ENCODE measurements at regions not wholly inside any gene's neighbourhood (a gene's known extent, or its start where the extent isn't known, plus 50 kb on each side); places are given as distances from the start of the nearest gene placed in this dataset.

GRCh38 chr5:135691044-135691443 is 112.3 kb upstream of the CXCL14 start:
- no peak for DNase-seq (ENCODE audit: low spot score)
- no peak for TF ChIP-seq MAX (IDR thresholded peaks at IDR 0.05)
- no peak for TF ChIP-seq RAD21 (IDR thresholded peaks at IDR 0.05)
- TF ChIP-seq ATF3 (IDR thresholded peaks at IDR 0.05), result no peak
- TF ChIP-seq ZBTB33 (IDR thresholded peaks at IDR 0.05), result no peak
- no peak for TF ChIP-seq FOXA2 (IDR thresholded peaks at IDR 0.05)
- no peak for TF ChIP-seq HNF4G (IDR thresholded peaks at IDR 0.05)
- Histone ChIP-seq H3K4me3 (ENCODE audit: low read depth in 1 of 3, low read length in 3 of 3) (no peak overlapping the region), H3K9ac (ENCODE audit: low read depth in 1 of 2, low read length in 2 of 2) (no peak overlapping the region), H3K4me1 (ENCODE audit: control insufficient read depth in 4 of 4, insufficient read depth in 4 of 4, low read length in 3 of 4) (no peaks in the 10 kb centered on the region), H3K27me3 (ENCODE audit: control insufficient read depth in 4 of 4, insufficient read depth in 4 of 4, low read length in 3 of 4) (peaks cover 0 to 3% (median 0%) of the 10 kb centered on the region in 4 donors), H3K9me3 (ENCODE audit: control insufficient read depth in 4 of 4, low read length in 3 of 4) (no peaks in the 10 kb centered on the region), H3K36me3 (ENCODE audit: control insufficient read depth in 4 of 4, insufficient read depth in 3 of 4, low read depth in 1 of 4, low read length in 3 of 4) (no peaks in the 10 kb centered on the region), H3K27ac (ENCODE audit: low read depth in 1 of 2, low read length in 2 of 2) (no peak overlapping the region)
- WGBS, result 74% methylated on average over 6 of the region's 6 CpGs

- peaks cover 0 to 3% (median 0%) of the 10 kb centered on the region in 4 donors for H3K27me3 ChIP-seq (ENCODE audit: control insufficient read depth in 4 of 4, insufficient read depth in 4 of 4, low read length in 3 of 4)
- DNase-seq (ENCODE audit: low spot score), result no peak
- H3K9ac ChIP-seq (ENCODE audit: low read depth in 1 of 2, low read length in 2 of 2), result no peak overlapping the region
- TF ChIP-seq YY1 (IDR thresholded peaks at IDR 0.05), result no peak
- H3K36me3 ChIP-seq (ENCODE audit: control insufficient read depth in 4 of 4, insufficient read depth in 3 of 4, low read depth in 1 of 4, low read length in 3 of 4), result no peaks in the 10 kb centered on the region
- no peaks in the 10 kb centered on the region for H3K9me3 ChIP-seq (ENCODE audit: control insufficient read depth in 4 of 4, low read length in 3 of 4)
- H3K4me1 ChIP-seq (ENCODE audit: control insufficient read depth in 4 of 4, insufficient read depth in 4 of 4, low read length in 3 of 4), result no peaks in the 10 kb centered on the region
- H3K27ac ChIP-seq (ENCODE audit: low read depth in 1 of 2, low read length in 2 of 2), result no peak overlapping the region
- WGBS, result 92% methylated on average over 2 of the region's 2 CpGs
- no peak overlapping the region for H3K4me3 ChIP-seq (ENCODE audit: low read depth in 1 of 3, low read length in 3 of 3)
These were observed 111.7 kb upstream of the CXCL14 start for GRCh38 chr5:135690466-135690865.

- no peak for DNase-seq (ENCODE audit: low spot score)
These were observed 110.7 kb upstream of the CXCL14 start for GRCh38 chr5:135689506-135689905.

More at GRCh38 chr5:135689506-135689905, 110.7 kb upstream of the CXCL14 start:
- Histone ChIP-seq H3K4me1 (ENCODE audit: control insufficient read depth in 4 of 4, insufficient read depth in 4 of 4, low read length in 3 of 4) (no peaks in the 10 kb centered on the region), H3K9me3 (ENCODE audit: control insufficient read depth in 4 of 4, low read length in 3 of 4) (no peaks in the 10 kb centered on the region), H3K27ac (ENCODE audit: low read depth in 1 of 2, low read length in 2 of 2) (no peak overlapping the region), H3K4me3 (ENCODE audit: low read depth in 1 of 3, low read length in 3 of 3) (no peak overlapping the region), H3K9ac (ENCODE audit: low read depth in 1 of 2, low read length in 2 of 2) (no peak overlapping the region), H3K27me3 (ENCODE audit: control insufficient read depth in 4 of 4, insufficient read depth in 4 of 4, low read length in 3 of 4) (peaks cover 0 to 3% (median 0%) of the 10 kb centered on the region in 4 donors), H3K36me3 (ENCODE audit: control insufficient read depth in 4 of 4, insufficient read depth in 3 of 4, low read depth in 1 of 4, low read length in 3 of 4) (no peaks in the 10 kb centered on the region)
- no peak for TF ChIP-seq SP1 (IDR thresholded peaks at IDR 0.05)
- no peak for TF ChIP-seq FOXA2 (IDR thresholded peaks at IDR 0.05)
- no peak for TF ChIP-seq JUND (IDR thresholded peaks at IDR 0.05)
- no peak for TF ChIP-seq REST (IDR thresholded peaks at IDR 0.05)
- no peak for TF ChIP-seq HNF4A (conservative IDR thresholded peaks at IDR 0.05)
- no peak for TF ChIP-seq YY1 (IDR thresholded peaks at IDR 0.05)
- TF ChIP-seq EGR1 (IDR thresholded peaks at IDR 0.05; ENCODE audit: low read depth in 2 of 2), result no peak
- TF ChIP-seq RAD21 (IDR thresholded peaks at IDR 0.05), result no peak
- no peak for TF ChIP-seq CTCF (IDR thresholded peaks at IDR 0.05; ENCODE audit: low read depth, low read length, missing input control)
- no peak for TF ChIP-seq NR2F2 (IDR thresholded peaks at IDR 0.05)
- no peak for TF ChIP-seq MAX (IDR thresholded peaks at IDR 0.05)
- no peak for TF ChIP-seq ATF3 (IDR thresholded peaks at IDR 0.05)
- TF ChIP-seq HNF4G (IDR thresholded peaks at IDR 0.05), result no peak
- no peak for TF ChIP-seq GABPA (IDR thresholded peaks at IDR 0.05 in 1 of 2, conservative IDR thresholded peaks at IDR 0.05 in 1 of 2)
- no peak for TF ChIP-seq FOXA1 (IDR thresholded peaks at IDR 0.05)
- no peak for TF ChIP-seq RXRA (IDR thresholded peaks at IDR 0.05)
- TF ChIP-seq ZBTB33 (IDR thresholded peaks at IDR 0.05), result no peak
- TF ChIP-seq TAF1 (conservative IDR thresholded peaks at IDR 0.05), result no peak
- WGBS, result 85% methylated on average over 4 of the region's 4 CpGs

All from liver (tissue), 8 donors.